AG04450 (cell line): ENCODE measurements at regions not wholly inside any gene's neighbourhood (a gene's known extent, or its start where the extent isn't known, plus 50 kb on each side); places are given as distances from the start of the nearest gene placed in this dataset.

ENCODE experiments used
- CTCF ChIA-PET: fragments of 300-600, 350-600 bp; formaldehyde crosslinking; extraction: SDS; loops from one replicate; lab custom pipeline; 2022; ENCODE audit warnings: antibody characterized with exemption, inconsistent platforms; lab: Charles Lee
- POLR2A ChIA-PET: fragments of 350-600 bp; formaldehyde crosslinking; extraction: SDS; loops from one replicate; lab custom pipeline; 2021; ENCODE audit warnings: antibody characterized with exemption, inconsistent platforms; lab: Yijun Ruan, JAX
- DNase-seq: peaks from one replicate; pipeline ENCODE4 v3.0.0-alpha.2; 2011; ENCODE audit warnings: low read depth, low spot score
- H3K27ac ChIP-seq: one replicate; pipeline ENCODE4 v1.5.1; 2012; ENCODE audit warnings: low read depth, low read length, control low read depth
- H3K27me3 ChIP-seq: one replicate; pipeline ENCODE4 v1.6.0; 2012; ENCODE audit warnings: low read length; ENCODE audit not compliant: control insufficient read depth, insufficient read depth
- H3K4me3 ChIP-seq: 2 replicates; pipeline ENCODE4 v1.5.1; 2011; ENCODE audit warnings: mild to moderate bottlenecking, low read depth, low read length, control low read depth
- H3K9me3 ChIP-seq: 2 replicates; pipeline ENCODE4 v1.5.1; 2012; ENCODE audit warnings: low read length; ENCODE audit not compliant: control insufficient read depth, insufficient read depth
- CTCF ChIP-seq: IDR thresholded peaks from 2 replicates; pipeline ENCODE4 v1.5.1; 2011; ENCODE audit warnings: low read depth, low read length, control low read depth, inconsistent platforms

GRCh38 chr18:2036086-2036485, 535.2 kb downstream of the METTL4 start:
- ChIA-PET POLR2A (no interaction called here), CTCF (no interaction called here)
- no peak for TF ChIP-seq CTCF
- DNase-seq: no peak
- Histone ChIP-seq H3K27me3 (no peaks in the 10 kb centered on the region), H3K9me3 (peaks cover 3% of the 10 kb centered on the region), H3K27ac (no peak overlapping the region), H3K4me3 (no peak overlapping the region)

DNA sequence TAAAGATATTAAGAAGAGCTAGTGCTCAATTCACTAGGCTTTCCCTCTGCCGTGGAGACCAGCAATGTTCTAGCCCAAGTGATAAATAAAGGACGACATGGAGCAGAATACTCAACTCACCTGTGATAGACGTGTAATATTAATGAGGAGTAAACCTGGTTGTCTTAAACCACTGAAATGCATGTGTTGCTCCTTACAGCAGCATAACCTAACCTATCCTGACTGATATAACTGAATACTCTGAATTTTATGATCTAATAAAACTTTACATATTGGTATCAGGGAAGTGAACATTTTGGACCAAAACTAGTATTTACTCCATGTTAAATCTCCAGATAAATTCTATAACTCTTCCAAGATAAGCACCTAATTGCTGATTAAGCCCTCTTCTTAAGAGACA, 531.0 kb downstream of the METTL4 start:
- TF ChIP-seq CTCF: no peak

DNA sequence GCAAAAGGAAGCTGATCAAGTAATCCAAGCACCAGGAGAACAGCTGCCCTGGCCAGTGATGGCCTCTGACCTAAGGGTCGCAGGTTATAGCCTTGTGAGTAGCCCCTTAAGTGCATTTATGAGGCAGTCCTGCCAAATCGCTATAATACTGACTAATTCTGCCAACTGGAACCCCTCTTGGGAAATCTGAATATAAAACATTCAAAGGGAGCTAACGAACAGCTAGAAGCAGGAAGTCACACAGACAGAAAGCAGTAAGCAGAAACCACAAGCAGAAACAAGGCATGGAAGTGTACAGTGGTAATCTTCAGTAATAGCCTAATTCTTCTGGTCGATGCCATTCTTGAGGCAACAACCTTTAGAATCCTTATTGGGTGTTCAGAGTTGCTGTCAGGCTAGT, 521.3 kb downstream of the METTL4 start:
- POLR2A ChIA-PET: no interaction called here
- Histone ChIP-seq H3K4me3 (no peak overlapping the region), H3K27ac (no peak overlapping the region), H3K9me3 (no peaks in the 10 kb centered on the region), H3K27me3 (no peaks in the 10 kb centered on the region)
- CTCF ChIA-PET: no interaction called here
- TF ChIP-seq CTCF: no peak
- no peak for DNase-seq

More for the DNA sequence above, 531.0 kb downstream of the METTL4 start:
- POLR2A ChIA-PET: no interaction called here
- H3K9me3 ChIP-seq: peaks cover 4% of the 10 kb centered on the region; the same call in 1 of the 2 replicates
- no peaks in the 10 kb centered on the region for H3K27me3 ChIP-seq
- H3K4me3 ChIP-seq: no peak overlapping the region
- DNase-seq: no peak
- H3K27ac ChIP-seq: no peak overlapping the region
- CTCF ChIA-PET: no interaction called here

GRCh38 chr18:2050702-2051201, 520.6 kb downstream of the METTL4 start:
- Histone ChIP-seq H3K9me3 (no peaks in the 10 kb centered on the region), H3K27me3 (no peaks in the 10 kb centered on the region), H3K4me3 (no peak overlapping the region), H3K27ac (no peak overlapping the region)
- POLR2A ChIA-PET: no interaction called here
- no peak for DNase-seq
- no peak for TF ChIP-seq CTCF
- CTCF ChIA-PET: no interaction called here

DNA sequence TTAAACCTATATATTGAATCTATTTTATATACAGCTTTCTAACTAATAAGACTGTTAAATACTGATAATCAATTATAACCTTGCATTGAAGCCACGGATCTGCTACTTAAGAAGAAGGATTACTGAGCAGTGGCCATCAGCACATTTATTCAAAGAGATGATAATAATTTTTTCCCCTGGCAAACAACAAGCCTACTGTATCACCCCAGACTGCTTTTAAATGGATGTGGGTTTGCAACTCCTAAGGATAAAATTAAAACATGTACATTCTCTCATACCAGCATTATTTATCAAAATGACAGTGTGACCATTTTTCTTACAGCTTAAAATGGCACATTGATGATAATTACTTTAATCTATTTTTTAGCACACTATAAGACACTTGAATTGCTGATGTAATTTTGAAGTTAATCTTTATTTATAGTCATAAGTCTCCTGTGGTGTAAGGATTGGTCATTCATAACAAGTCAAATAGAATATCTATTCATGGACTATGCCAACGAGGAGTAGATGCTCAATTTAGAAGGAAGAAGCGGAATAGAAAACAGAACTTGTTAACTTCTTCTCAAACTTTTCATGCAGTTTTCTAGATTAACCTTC, 517.7 kb downstream of the METTL4 start:
- H3K27me3 ChIP-seq: no peaks in the 10 kb centered on the region
- POLR2A ChIA-PET: no interaction called here
- H3K9me3 ChIP-seq: no peaks in the 10 kb centered on the region; the same call in 1 of the 2 replicates
- TF ChIP-seq CTCF: no peak
- DNase-seq: no peak
- H3K4me3 ChIP-seq: no peak overlapping the region
- H3K27ac ChIP-seq: no peak overlapping the region
- CTCF ChIA-PET: no interaction called here
